Upper lobe of left lung (tissue), 4 donors: ENCODE measurements at regions not wholly inside any gene's neighbourhood (a gene's known extent, or its start where the extent isn't known, plus 50 kb on each side); places are given as distances from the start of the nearest gene placed in this dataset.

Experiments used
- CTCF ChIP-seq, 6 experiments: fragments of 450-650 bp in 4 of 6; fragments of 200-600 bp in 2 of 6; sonication (generic) in 2 of 6; IDR thresholded peaks; one replicate each; pipeline ENCODE4 v1.5.1; 2016 to 2019; ENCODE audit warnings: antibody characterized with exemption in 6 of 6
- EP300 ChIP-seq, 4 donors: sonication (generic); formaldehyde crosslinking; IDR thresholded peaks; one replicate each; pipeline ENCODE4 v1.5.1; 2017; ENCODE audit warnings: antibody characterized with exemption in 4 of 4, control low read depth in 2 of 4
- POLR2A ChIP-seq, 4 donors: fragments of 450-650 bp; IDR thresholded peaks; one replicate each; pipeline ENCODE4 v1.5.1; 2016 to 2017; ENCODE audit warnings: antibody characterized with exemption in 4 of 4, mild to moderate bottlenecking in 2 of 4
- POLR2AphosphoS5 ChIP-seq, 2 donors: sonication (generic); formaldehyde crosslinking; IDR thresholded peaks; one replicate each; pipeline ENCODE4 v1.5.1; 2017; ENCODE audit warnings: antibody characterized with exemption in 2 of 2

GRCh38 chr14:98914942-98915341 lies 357.1 kb downstream of the BCL11B start:
- TF ChIP-seq CTCF (IDR thresholded peaks at IDR 0.05) (no peak), POLR2A (IDR thresholded peaks at IDR 0.05) (no peak), EP300 (IDR thresholded peaks at IDR 0.05) (no peak), POLR2AphosphoS5 (IDR thresholded peaks at IDR 0.05) (peak in 1 of 2 donors; percentile 34)
